IPS DF 4.7 (cell line): ENCODE measurements at regions not wholly inside any gene's neighbourhood (a gene's known extent, or its start where the extent isn't known, plus 50 kb on each side); places are given as distances from the start of the nearest gene placed in this dataset.

Experiments
- DNase-seq: peaks from one replicate; pipeline ENCODE4 v3.0.0-alpha.2; 2013; ENCODE audit warnings: low spot score; ENCODE audit errors: extremely low read depth

DNA sequence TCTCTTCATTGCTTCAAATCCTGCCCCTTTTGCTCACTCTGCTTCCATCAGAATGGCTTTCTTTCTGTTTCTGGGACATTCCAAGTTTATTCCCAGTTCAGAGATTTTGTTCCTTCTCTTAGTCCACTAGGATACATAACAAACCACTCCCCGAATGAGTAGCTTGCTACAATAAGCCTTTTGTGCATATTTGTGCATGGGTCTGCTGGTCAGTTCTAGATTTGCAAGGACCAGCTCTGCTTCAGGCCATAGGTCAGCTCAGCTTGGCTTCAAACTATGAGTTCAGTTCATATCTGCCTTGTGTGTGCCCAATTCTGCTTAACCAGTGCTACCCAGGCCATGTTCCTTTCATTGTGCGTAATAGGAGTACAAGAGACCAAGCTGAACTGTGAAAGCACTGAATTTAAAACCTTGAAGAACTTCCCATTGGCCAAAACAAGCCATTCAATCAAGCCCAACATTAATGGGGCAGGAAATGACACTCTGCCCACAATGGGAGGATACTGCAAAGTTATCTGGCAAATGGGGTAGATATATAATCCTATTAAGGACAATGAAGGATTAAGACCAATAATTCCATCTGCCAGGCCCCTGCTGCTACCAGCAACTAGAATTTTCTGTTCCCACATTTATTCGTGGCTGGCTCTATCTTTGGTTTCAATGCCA, 328.8 kb downstream of the PRELID2 start:
- DNase-seq, result no peak

DNA sequence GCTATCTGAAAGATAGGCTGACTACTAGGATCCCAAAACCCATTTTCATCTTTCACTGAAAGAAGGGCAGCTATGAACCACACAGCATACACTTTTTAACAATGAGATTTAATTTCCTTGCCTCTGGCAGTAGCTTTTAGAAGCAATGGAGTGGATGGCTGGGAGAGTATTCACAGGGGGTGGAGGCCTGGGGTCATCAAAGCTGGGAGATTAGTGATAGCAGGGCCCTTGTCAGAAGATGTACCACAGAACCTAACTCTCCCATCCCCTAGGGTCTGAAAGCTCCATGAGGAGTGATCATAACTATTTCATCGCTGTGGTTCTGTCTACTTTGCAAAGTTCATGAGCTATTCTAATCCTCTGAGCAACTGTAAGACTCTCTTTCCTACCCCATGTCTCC, 332.2 kb downstream of the PRELID2 start:
- DNase-seq, result no peak

GRCh38 chr5:145500710-145501109, 334.4 kb downstream of the PRELID2 start:
- no peak for DNase-seq

DNA sequence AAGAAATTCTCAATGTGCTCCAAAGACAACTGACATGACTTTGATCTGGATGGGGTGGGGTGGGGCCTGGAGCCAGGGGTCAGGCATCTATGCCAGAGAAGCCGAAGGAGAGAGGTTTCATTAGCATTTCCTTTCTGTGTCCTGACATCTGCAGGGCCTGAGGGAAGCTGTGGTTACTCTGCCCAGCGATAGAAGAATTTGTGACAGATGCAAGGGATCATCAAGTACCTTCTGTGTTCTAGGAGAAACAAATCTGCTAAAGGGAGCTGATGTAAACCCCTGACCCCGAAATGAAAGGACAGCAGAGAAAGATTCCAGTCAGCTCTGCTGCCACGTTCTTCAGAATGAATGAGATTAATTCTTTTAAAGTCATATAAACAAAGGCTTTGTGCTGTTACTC, 335.7 kb downstream of the PRELID2 start:
- no peak for DNase-seq

GRCh38 chr5:145497052-145497451, 338.1 kb downstream of the PRELID2 start:
- no peak for DNase-seq

DNA sequence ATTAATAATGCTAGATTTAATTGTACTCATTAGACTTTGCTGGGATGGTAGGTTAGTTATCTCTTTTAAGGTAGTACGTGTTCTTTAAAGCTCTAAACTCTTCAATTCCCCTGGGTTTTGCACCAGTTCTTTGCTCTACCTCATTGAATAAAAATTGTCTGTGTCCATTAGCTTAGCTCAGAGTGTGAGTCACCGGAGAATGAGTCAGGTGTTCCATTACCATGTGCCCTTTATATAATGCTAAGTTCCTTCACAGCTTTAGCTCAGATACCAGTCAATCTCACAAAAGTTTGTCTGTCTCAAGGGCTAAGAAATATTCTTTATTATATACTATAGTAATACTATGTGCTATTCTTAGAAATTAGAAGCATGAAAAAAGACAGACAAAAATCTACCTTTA, 339.4 kb downstream of the PRELID2 start:
- DNase-seq, result no peak

DNA sequence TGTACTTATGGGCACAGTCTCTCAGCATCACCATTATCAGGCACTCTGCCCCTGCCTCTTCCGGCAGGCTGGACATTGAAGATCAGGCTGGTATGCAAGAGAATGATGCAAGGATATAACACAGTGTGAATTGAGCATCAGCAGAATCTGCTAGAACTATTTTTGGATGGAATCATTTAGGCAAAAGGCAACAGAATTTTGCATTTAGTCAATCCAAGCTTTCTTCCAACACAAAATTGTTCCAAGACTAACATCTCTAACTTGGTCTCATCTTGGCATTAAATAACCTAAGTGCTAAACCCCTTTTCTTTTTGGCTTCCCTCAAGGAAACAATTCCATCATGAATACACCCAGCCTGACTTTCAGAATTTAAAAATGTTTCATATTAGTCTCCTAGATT, 339.9 kb downstream of the PRELID2 start:
- DNase-seq, result no peak

GRCh38 chr5:145493435-145493834, 341.7 kb downstream of the PRELID2 start:
- DNase-seq, result no peak

- no peak for DNase-seq
Observed at GRCh38 chr5:145489516-145489915, 345.6 kb downstream of the PRELID2 start.

- DNase-seq, result no peak
Observed at GRCh38 chr5:145484158-145484557, 351.0 kb downstream of the PRELID2 start.

GRCh38 chr5:145483212-145483611, 351.9 kb downstream of the PRELID2 start:
- DNase-seq, result no peak

DNA sequence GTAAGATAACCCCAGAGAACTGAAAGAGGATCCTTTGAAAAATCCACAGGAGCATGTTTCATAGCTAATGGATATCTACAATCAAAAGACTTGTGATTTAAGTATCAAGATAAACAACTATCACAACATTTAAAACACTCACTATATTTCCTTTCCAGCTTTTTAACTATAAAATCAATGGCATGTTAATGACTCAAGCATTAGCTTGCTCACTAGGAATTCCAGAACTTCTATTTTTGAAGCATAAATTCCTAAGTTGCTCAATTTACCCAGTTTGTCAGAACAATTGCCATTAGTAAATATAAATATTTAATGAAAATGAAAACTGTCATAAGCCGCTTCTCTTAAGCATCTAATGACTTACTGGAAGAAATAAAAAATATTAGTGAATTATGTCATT, 355.3 kb downstream of the PRELID2 start:
- no peak for DNase-seq

DNA sequence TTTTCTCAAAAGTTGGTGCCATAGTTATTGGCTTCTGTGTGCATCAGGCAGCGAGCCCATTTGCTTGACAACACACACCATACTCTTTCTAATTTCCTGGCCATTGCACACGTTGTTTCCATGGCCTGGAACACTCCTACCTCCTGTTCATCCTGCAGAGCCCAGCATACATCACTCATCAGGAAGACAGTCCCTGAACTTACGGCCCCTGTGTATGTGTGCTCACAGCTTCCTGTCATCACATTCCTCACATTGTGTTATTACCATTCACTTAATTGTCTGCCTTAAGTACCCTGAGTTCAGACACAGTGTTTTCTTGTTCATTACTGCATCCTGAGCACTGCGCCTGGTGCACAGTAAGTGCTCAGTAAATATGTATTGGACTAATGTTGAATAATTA, 355.9 kb downstream of the PRELID2 start:
- no peak for DNase-seq

- no peak for DNase-seq
Observed at GRCh38 chr5:145478651-145479050, 356.5 kb downstream of the PRELID2 start.

GRCh38 chr5:145473042-145473642, 362.0 kb downstream of the PRELID2 start:
- DNase-seq, result no peak

- no peak for DNase-seq
Observed at GRCh38 chr5:145471831-145472612, 363.1 kb downstream of the PRELID2 start.

GRCh38 chr5:145471026-145471425, 364.1 kb downstream of the PRELID2 start:
- no peak for DNase-seq

- no peak for DNase-seq
Observed at GRCh38 chr5:145470396-145470979, 364.7 kb downstream of the PRELID2 start.

- DNase-seq, result no peak
Observed at GRCh38 chr5:145467446-145467845, 367.7 kb downstream of the PRELID2 start.

DNA sequence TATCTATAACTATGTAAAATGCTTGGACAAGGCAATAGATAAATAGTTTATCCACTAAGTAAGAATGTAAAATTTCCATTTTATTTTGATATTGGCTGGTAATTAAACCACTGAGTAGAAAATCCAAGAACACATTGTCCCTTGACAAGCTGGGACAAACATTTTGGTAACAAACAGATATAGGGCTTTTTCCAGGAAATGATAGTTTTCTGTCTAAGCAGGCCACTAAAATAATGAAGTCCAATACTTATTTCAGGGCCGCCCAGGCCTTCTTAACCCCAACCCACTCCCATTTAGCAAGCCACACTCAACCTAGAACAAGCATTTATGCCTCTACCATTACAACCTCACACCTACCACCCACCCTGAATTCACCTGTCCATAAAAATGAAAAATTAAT, 368.6 kb downstream of the PRELID2 start:
- no peak for DNase-seq

GRCh38 chr5:145465474-145466263, 369.5 kb downstream of the PRELID2 start:
- no peak for DNase-seq
